H1 (cell line): ENCODE measurements at regions not wholly inside any gene's neighbourhood (a gene's known extent, or its start where the extent isn't known, plus 50 kb on each side); places are given as distances from the start of the nearest gene placed in this dataset.

ENCODE experiments used
- EGR1 ChIP-seq: IDR thresholded peaks from 2 replicates; pipeline ENCODE4 v1.6.1; 2011; ENCODE audit warnings: low read depth, low read length, borderline replicate concordance
- HDAC6 ChIP-seq: IDR thresholded peaks from one replicate; pipeline ENCODE4 v1.7.1; 2012; ENCODE audit warnings: low read depth, mild to moderate bottlenecking, inconsistent platforms, low read length, moderate library complexity
- PHF8 ChIP-seq: fragments of 200-600 bp; sonication (generic); conservative IDR thresholded peaks from 2 replicates; pipeline ENCODE4 v1.7.1; 2012; ENCODE audit warnings: low read depth, mild to moderate bottlenecking, inconsistent platforms, low read length, moderate library complexity

DNA sequence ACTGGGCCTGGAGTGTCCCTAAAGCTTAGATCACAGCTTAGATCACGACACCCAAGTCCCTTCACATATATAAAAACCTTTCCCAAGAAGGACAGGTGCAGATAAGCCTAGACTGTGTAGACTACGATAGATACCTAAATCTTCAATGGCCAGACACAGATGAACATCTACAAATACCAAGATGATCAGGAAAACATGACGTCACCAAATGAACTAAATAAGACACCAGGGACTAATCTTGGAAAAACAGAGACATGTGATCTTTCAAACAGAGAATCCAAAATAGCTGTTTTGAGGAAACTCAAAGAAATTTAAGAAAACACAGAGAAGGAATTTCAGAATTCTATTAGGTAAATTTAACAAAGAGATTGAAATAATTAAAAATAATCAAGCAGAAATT, 1082.6 kb upstream of the PHF14 start (continued):
- no peak for TF ChIP-seq HDAC6
- no peak for TF ChIP-seq EGR1
- TF ChIP-seq PHF8 = no peak
